ENCODE measurements at regions not wholly inside any gene's neighbourhood (a gene's known extent, or its start where the extent isn't known, plus 50 kb on each side); places are given as distances from the start of the nearest gene placed in this dataset.

GRCh38 chr3:154029926-154030325 lies 91.3 kb upstream of the ARHGEF26 start:
- TF ChIP-seq CTCF (IDR thresholded peaks at IDR 0.05) (no peak), POLR2A (IDR thresholded peaks at IDR 0.05) (no peak)
